NCI-H748 (cell line): ENCODE measurements at regions not wholly inside any gene's neighbourhood (a gene's known extent, or its start where the extent isn't known, plus 50 kb on each side); places are given as distances from the start of the nearest gene placed in this dataset.
"Not testable (repeated sequence)": the region's sequence is repeated elsewhere in the genome, so short reads cannot be mapped to it uniquely, and the experiment has no call there.

ENCODE experiments used
- DNase-seq: peaks from one replicate; lab custom pipeline; 2025; ENCODE audit not compliant: unreplicated experiment; lab: John Stamatoyannopoulos, UW

- no peak for DNase-seq
Measured at GRCh38 chr2:76178610-76179009, 467.9 kb upstream of the GCFC2 start.

DNA sequence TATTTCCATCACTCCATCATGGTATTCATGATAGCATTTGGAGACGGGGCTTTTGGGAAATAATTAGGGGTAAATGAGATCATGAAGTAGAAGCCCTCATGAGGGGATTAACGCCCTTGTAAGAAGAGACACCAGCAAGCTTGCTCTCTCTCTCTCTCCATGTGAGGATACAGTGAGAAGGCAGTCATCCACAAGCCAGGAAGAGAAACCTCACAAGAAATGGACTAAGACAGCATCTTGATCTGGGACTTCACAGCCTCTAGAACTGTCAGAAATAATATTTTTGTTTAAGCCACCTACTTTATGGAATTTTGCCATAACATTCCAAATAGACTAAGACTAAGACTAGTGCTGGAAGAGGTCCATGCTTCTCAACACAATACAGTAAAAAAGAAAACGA lies 464.6 kb upstream of the GCFC2 start:
- DNase-seq, result no peak

GRCh38 chr2:76174505-76174904 lies 463.8 kb upstream of the GCFC2 start:
- DNase-seq, result no peak

GRCh38 chr2:76173206-76173605 lies 462.5 kb upstream of the GCFC2 start:
- not testable (repeated sequence) for DNase-seq

DNA sequence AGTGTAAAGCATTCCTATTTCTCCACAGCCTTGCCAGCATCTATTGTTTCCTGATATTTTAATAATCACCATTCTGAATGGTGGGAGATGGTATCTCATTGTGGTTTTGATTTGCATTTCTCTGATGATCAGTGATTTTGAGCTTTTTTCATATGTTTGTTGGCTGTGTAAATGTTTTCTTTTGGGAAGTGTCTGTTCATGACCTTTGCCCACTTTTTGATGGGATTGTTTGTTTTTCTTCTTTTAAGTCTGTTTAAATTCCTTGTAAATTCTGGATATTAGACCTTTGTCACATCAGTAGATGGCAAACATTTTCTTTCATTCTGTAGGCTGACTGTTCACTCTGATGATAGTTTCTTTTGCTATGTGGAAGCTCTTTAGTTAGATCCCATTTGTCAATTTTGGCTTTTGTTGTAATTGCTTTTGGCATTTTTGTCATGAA lies 461.5 kb upstream of the GCFC2 start:
- not testable (repeated sequence) for DNase-seq

- no peak for DNase-seq
Measured at GRCh38 chr2:76170856-76171255, 460.1 kb upstream of the GCFC2 start.

DNA sequence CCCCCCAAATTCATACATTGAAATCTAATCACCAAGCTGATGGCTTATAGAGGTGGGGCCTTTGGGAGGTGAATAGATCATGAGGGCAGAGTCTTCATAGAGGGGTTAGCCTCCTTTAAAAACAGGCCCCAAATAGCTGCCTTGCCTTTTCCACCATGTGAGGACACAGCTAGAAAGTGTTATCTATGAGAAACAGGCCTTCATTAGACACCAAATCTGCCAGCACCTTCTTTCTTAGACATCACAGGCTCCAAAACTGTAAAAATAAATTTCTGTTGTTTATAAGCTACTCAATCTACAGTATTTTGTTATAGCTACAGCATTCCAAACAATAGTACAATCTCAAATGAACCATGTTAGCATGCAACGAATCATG lies 459.3 kb upstream of the GCFC2 start:
- no peak for DNase-seq

GRCh38 chr2:76169276-76170008 lies 458.7 kb upstream of the GCFC2 start:
- DNase-seq, result no peak

DNA sequence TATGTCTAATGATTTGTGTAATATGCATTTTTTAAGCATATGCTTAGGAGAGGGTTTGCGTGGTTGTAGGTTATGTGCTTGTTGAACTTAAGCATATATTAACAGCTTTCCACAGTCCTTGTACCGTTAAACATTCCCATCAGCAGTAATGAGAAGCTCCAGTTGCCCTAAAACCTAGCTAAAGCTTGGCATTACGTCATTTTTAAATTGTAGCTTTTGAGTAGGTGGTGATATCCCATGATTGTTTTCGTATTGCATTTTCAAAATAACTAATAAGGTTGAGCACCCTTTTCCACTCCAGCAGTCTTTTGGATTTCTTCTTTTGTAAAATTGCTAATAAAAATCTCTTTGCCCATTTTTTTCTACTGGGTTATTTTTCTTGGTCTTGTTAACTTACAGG lies 453.1 kb upstream of the GCFC2 start:
- DNase-seq, result no peak

DNA sequence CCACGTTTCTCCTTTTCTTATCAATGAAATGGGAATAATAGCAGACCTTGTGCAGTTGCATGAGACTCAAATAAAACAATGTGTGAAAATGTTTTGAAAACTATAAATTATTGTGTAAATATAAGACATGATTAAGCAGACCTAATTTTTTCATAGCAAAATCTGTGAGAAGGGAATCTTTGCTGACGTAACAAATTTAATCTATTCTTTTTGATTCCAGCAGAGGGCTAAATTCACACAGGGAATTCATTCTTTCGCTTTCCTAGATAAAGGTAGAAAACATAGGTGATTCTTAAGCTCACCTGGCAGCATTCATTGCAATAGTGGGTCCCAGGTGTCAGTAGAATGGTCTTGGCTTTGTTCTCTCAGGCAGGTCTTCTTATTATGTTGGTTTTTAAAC lies 450.0 kb upstream of the GCFC2 start:
- no peak for DNase-seq

- no peak for DNase-seq
Measured at GRCh38 chr2:76159042-76159648, 448.4 kb upstream of the GCFC2 start.

DNA sequence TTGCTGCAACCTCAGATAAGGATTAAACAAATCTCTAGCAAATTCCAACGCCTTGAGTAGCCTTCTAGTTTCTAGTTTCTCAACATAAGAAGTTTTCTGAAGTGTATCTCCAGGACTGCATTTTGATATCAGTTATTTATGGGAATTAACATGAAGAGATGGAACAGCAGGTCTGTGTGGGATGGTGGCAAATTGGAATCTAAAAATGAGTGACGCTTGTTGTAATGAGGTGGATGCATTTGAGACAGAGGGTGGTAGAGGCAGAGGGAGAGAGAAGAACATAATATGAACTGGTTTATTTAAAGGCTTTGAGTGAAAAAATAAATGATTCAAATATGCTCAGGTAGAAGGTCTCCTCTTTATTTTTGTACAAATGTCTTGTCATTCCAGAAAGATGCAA lies 446.8 kb upstream of the GCFC2 start:
- no peak for DNase-seq

- no peak for DNase-seq
Measured at GRCh38 chr2:76154981-76155380, 444.3 kb upstream of the GCFC2 start.

- DNase-seq, result no peak
Measured at GRCh38 chr2:76149846-76150245, 439.1 kb upstream of the GCFC2 start.

DNA sequence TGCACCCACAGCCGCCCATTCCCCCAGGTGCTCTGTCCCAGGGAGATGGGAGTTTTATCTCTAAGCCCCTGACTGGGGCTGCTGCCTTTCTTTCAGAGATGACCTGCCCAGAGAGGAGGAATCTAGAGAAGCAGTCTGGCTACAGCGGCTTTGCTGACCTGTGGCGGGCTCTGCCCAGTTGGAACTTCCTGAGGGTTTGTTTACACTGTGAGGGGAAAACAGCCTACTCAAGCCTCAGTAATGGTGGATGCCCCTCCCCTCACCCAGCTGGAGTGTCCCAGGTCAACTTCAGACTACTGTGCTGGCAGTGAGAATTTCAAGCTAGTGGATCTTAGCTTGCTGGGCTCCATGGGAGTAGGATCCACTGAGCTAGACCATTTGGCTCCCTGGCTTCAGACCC lies 428.6 kb upstream of the GCFC2 start:
- DNase-seq, result not testable (repeated sequence)

DNA sequence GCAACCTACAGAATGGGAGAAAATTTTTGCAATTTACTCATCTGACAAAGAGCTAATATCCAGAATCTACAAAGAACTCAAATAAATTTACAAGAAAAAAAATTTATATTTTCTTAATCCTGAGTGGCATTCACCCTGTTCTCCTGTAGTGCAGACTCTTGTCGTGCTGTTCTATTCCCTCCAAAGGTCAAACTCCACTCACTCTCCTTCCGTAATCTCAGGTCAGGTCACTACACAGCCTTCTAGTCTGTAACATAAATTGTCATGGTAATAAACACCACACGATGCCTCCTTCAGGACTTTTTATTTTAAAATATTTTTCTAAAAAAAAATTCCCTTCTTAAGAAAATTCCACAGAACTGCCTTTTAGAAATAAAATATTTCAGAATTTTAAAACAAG lies 417.9 kb upstream of the GCFC2 start:
- DNase-seq, result no peak

GRCh38 chr2:76120176-76120575 lies 409.5 kb upstream of the GCFC2 start:
- DNase-seq, result no peak

DNA sequence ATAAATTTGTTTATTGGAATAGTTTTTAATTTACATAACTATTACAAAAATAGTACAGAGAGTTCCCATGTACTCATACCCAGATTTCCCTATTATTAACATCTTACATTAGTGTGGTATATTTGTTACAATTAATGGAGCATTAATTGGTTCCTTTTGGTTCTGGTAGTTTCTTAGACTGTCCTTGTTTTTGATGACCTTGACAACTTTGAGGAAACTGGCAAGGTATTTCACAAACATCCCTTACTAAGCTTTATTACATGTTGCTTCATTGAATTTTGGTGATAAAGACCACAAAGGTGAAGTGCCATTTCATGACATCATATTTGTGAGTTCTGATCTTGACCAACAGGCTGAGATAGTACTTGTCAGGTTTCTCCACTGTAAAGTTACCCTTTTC lies 379.0 kb upstream of the GCFC2 start:
- no peak for DNase-seq

DNA sequence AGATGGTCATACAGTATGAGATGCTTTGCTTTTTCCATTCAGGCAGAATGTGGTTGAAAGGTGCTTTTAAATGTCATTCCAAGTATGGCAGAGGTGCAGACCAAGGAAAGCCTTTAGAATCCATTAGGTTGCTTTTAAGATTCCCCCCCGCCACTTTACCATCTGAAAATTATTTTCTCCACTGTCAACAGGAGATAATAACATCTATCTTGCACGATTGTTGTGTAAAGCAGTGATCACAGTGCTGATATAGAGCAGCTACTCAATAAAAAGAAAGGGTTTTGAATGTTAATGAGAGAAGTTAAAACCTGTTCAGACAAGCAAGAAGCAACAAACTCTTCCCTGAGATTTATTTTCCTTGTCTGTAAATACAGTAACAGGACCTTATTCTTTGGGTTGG lies 372.5 kb upstream of the GCFC2 start:
- no peak for DNase-seq

DNA sequence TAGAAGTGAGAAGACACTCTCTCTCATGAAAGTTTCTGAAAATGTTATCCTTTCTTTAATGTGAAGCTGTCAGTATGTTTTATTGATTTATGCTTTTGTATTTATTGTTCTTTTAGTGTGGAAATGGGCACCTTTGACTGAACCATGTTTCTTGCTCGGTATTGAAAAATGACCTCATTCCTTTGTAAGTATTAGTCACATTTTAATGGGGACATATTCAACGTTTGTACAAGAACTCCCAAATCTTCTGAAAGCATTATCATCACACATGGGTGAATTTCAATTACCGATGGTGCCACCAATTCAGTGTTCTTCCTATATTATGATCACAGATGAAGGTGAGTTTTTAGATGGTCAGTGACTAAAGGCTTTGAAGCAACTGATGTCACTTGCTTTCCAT lies 371.8 kb upstream of the GCFC2 start:
- no peak for DNase-seq

DNA sequence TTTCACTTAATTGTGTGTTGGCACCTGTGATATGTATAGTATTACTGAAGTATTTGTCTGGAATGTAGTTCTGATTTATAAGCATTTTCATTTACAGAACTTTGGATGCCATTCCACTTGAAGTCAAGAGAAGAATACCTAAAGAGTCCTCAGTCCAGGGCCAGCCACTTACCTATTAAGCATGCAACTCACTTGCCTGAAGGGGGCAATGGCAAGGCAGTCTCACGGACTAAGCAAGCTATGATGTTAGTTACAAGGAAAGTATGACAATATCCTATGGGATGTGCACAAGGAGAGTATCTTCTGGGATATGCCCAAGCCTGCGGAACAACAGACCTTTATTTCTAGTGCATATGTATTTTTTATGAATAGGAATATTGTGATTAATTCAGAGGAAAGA lies 369.4 kb upstream of the GCFC2 start:
- DNase-seq, result no peak

GRCh38 chr2:76075126-76075525 lies 364.4 kb upstream of the GCFC2 start:
- no peak for DNase-seq

DNA sequence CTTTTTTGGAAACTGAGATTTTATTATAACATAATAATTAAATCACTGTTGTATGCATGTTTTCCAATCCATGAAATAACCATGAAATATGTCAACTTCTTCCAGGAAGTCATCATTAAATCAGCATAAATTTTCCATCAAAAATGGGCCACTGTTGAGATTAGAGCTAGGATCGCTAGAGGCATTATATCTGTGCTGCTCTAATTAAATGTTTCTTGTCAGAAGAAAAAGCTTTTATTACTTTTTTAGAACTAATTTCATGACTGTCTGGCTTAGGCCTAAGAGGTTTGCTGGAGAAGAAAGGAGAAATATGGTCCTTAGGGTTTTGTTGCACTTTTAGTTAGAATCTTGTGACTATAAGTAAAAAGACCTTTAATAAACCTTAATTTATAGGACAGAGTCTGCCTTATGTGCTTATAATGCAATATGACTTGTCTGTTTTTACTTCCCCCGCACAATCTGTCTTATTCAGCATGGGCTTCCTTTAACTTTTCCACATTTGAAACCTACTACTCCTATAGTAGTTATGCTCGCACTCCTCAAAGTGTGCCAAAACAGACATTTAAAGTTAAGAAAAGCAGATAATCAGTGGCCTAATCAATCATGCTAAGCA lies 363.4 kb upstream of the GCFC2 start:
- no peak for DNase-seq
